Keratinocyte (primary cell): ENCODE measurements at regions not wholly inside any gene's neighbourhood (a gene's known extent, or its start where the extent isn't known, plus 50 kb on each side); places are given as distances from the start of the nearest gene placed in this dataset.

Experiments used
- DNase-seq: peaks from one replicate; pipeline ENCODE4 v3.0.0-alpha.2; 2011; ENCODE audit warnings: low read depth, missing footprints, low spot score
- FAIRE-seq: peaks from 2 replicates; lab custom pipeline; 2011; peaks lifted over from hg19 to GRCh38; lab: Jason Lieb, UNC
- H2AFZ ChIP-seq: 2 replicates; pipeline ENCODE4 v1.6.0; 2012; ENCODE audit warnings: low read length, control low read depth, inconsistent platforms; ENCODE audit not compliant: control insufficient read depth
- H3K27ac ChIP-seq: 2 replicates; pipeline ENCODE4 v1.5.1; 2011; ENCODE audit warnings: low read length; ENCODE audit not compliant: control insufficient read depth, insufficient read depth
- H3K27me3 ChIP-seq: 3 replicates; pipeline ENCODE4 v1.6.0; 2011; ENCODE audit warnings: low read length; ENCODE audit not compliant: control insufficient read depth, insufficient read depth; ENCODE audit errors: extremely low read depth
- H3K36me3 ChIP-seq, 2 experiments: 2 replicates in 1 of 2; 3 replicates in 1 of 2; pipeline ENCODE4 v1.5.1; 2011; ENCODE audit warnings: low read length in 2 of 2, mild to moderate bottlenecking in 1 of 2; ENCODE audit not compliant: control insufficient read depth in 2 of 2, insufficient read depth in 2 of 2; ENCODE audit errors: extremely low read depth in 1 of 2
- H3K4me1 ChIP-seq: 3 replicates; pipeline ENCODE4 v1.5.1; 2011; ENCODE audit warnings: low read length; ENCODE audit not compliant: control insufficient read depth, insufficient read depth; ENCODE audit errors: extremely low read depth
- H3K4me2 ChIP-seq: 3 replicates; pipeline ENCODE4 v1.6.0; 2011; ENCODE audit warnings: low read depth, low read length; ENCODE audit not compliant: control insufficient read depth, insufficient read depth; ENCODE audit errors: extremely low read depth
- H3K4me3 ChIP-seq, 3 experiments: fragments of 200-600 bp in 1 of 3; sonication (generic) in 1 of 3; 2 replicates in 2 of 3; 3 replicates in 1 of 3; pipeline ENCODE4 v1.5.1; 2011 to 2016; ENCODE audit warnings: low read length in 3 of 3, mild to moderate bottlenecking in 3 of 3, control low read depth in 2 of 3, inconsistent platforms in 1 of 3, low read depth in 1 of 3, mixed read lengths in 1 of 3, mixed run types in 1 of 3, moderate library complexity in 1 of 3; ENCODE audit not compliant: control insufficient read depth in 2 of 3, insufficient read depth in 2 of 3; ENCODE audit errors: extremely low read depth in 1 of 3
- H3K79me2 ChIP-seq: 2 replicates; pipeline ENCODE4 v1.6.0; 2012; ENCODE audit warnings: low read length; ENCODE audit not compliant: control insufficient read depth, insufficient read depth
- H3K9ac ChIP-seq: 3 replicates; pipeline ENCODE4 v1.6.0; 2011; ENCODE audit warnings: low read length; ENCODE audit not compliant: control insufficient read depth, insufficient read depth; ENCODE audit errors: extremely low read depth
- H3K9me1 ChIP-seq: 3 replicates; pipeline ENCODE4 v1.6.0; 2011; ENCODE audit warnings: low read length; ENCODE audit not compliant: control insufficient read depth, insufficient read depth; ENCODE audit errors: extremely low read depth
- H3K9me3 ChIP-seq: 2 replicates; pipeline ENCODE4 v1.5.1; 2012; ENCODE audit warnings: low read depth, low read length; ENCODE audit not compliant: control insufficient read depth
- H4K20me1 ChIP-seq: 3 replicates; pipeline ENCODE4 v1.6.0; 2011; ENCODE audit warnings: low read length; ENCODE audit not compliant: control insufficient read depth, insufficient read depth; ENCODE audit errors: extremely low read depth
- EZH2 ChIP-seq: IDR thresholded peaks from one replicate; pipeline ENCODE4 v1.6.1; 2012; ENCODE audit warnings: inconsistent platforms, mild to moderate bottlenecking, low read length, moderate library complexity
- dilution Hi-C: fragments of 300-500 bp; cut with MboI; formaldehyde crosslinking; loops from one replicate; pipeline ENCODE4 v1.7.0; 2020; ENCODE audit warnings: low sequenced_read_pairs; ENCODE audit not compliant: extremely low pct_ligation_motif_present
- TF ChIP-seq, protein P1 (sequence below), 3 experiments: IDR thresholded peaks in 1 of 3; conservative IDR thresholded peaks in 1 of 3; optimal IDR thresholded peaks in 1 of 3; 2 replicates in 2 of 3; 3 replicates in 1 of 3; pipeline versions ENCODE3 to v1.5.1; 2011; ENCODE audit warnings: low read length in 3 of 3, mild to moderate bottlenecking in 3 of 3, moderate library complexity in 2 of 3, control low read depth in 1 of 3, inconsistent platforms in 1 of 3; ENCODE audit not compliant: insufficient read depth in 2 of 3; ENCODE audit errors: extremely low read depth in 1 of 3

- Histone ChIP-seq H3K4me1 (peaks cover 12% of the 10 kb centered on the region), H3K36me3 (no peaks in the 10 kb centered on the region), H3K9me3 (no peaks in the 10 kb centered on the region), H4K20me1 (no peaks in the 10 kb centered on the region), H3K79me2 (no peaks in the 10 kb centered on the region), H3K4me2 (peak overlapping the region; percentile 29), H3K27ac (peak overlapping the region; percentile 66), H3K9ac (no peak overlapping the region), H3K27me3 (no peaks in the 10 kb centered on the region), H3K4me3 (no peak overlapping the region), H2AFZ (no peak overlapping the region), H3K9me1 (no peaks in the 10 kb centered on the region)
- dilution Hi-C loops: no loop called here
- DNase-seq (peak; percentile 23), FAIRE-seq (peak; percentile 63)
- TF ChIP-seq, protein P1, sequence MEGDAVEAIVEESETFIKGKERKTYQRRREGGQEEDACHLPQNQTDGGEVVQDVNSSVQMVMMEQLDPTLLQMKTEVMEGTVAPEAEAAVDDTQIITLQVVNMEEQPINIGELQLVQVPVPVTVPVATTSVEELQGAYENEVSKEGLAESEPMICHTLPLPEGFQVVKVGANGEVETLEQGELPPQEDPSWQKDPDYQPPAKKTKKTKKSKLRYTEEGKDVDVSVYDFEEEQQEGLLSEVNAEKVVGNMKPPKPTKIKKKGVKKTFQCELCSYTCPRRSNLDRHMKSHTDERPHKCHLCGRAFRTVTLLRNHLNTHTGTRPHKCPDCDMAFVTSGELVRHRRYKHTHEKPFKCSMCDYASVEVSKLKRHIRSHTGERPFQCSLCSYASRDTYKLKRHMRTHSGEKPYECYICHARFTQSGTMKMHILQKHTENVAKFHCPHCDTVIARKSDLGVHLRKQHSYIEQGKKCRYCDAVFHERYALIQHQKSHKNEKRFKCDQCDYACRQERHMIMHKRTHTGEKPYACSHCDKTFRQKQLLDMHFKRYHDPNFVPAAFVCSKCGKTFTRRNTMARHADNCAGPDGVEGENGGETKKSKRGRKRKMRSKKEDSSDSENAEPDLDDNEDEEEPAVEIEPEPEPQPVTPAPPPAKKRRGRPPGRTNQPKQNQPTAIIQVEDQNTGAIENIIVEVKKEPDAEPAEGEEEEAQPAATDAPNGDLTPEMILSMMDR (optimal IDR thresholded peaks at IDR 0.05 in 1 of 3, IDR thresholded peaks at IDR 0.05 in 1 of 3, conservative IDR thresholded peaks at IDR 0.05 in 1 of 3; ENCODE audit: extremely low read depth in 1 of 3, insufficient read depth in 2 of 3, low read length in 3 of 3): no peak
- no peak for TF ChIP-seq EZH2
Observed at GRCh38 chrX:124217304-124218251, 114.9 kb upstream of the TEX13D start.

GRCh38 chrX:124223524-124223923 lies 108.9 kb upstream of the TEX13D start:
- TF ChIP-seq, protein P1 (optimal IDR thresholded peaks at IDR 0.05 in 1 of 3, IDR thresholded peaks at IDR 0.05 in 1 of 3, conservative IDR thresholded peaks at IDR 0.05 in 1 of 3; ENCODE audit: extremely low read depth in 1 of 3, insufficient read depth in 2 of 3, low read length in 3 of 3): no peak
- TF ChIP-seq EZH2: no peak
- Histone ChIP-seq H3K27me3 (no peaks in the 10 kb centered on the region), H3K79me2 (no peaks in the 10 kb centered on the region), H2AFZ (no peak overlapping the region), H3K27ac (no peak overlapping the region), H3K9ac (no peak overlapping the region), H4K20me1 (no peaks in the 10 kb centered on the region), H3K9me1 (no peaks in the 10 kb centered on the region), H3K36me3 (no peaks in the 10 kb centered on the region), H3K4me1 (peaks cover 4% of the 10 kb centered on the region), H3K4me3 (no peak overlapping the region), H3K9me3 (no peaks in the 10 kb centered on the region), H3K4me2 (no peak overlapping the region)
- DNase-seq: no peak
- FAIRE-seq: no peak
- dilution Hi-C loops: no loop called here
